Stimulated activated CD8-positive, alpha-beta memory T cell treated with anti-CD3 and anti-CD28 coated beads, Interleukin-12 subunit alpha, Interleukin-12 subunit beta, amount 100 ng/mL, for 4 hours (primary cell): ENCODE measurements at regions not wholly inside any gene's neighbourhood (a gene's known extent, or its start where the extent isn't known, plus 50 kb on each side); places are given as distances from the start of the nearest gene placed in this dataset.

ENCODE experiments used
- DNase-seq: peaks from one replicate; pipeline ENCODE4 v3.0.0-alpha.2; 2020; ENCODE audit warnings: low read depth

GRCh38 chr6:137780447-137781034 lies 86.5 kb upstream of the TNFAIP3 start:
- DNase-seq = no peak

GRCh38 chr6:137781639-137782038 lies 85.4 kb upstream of the TNFAIP3 start:
- DNase-seq = no peak

GRCh38 chr6:137782166-137783039 lies 84.7 kb upstream of the TNFAIP3 start:
- no peak for DNase-seq

GRCh38 chr6:137783710-137784109 lies 83.3 kb upstream of the TNFAIP3 start:
- DNase-seq = no peak

GRCh38 chr6:137784583-137784982 lies 82.5 kb upstream of the TNFAIP3 start:
- DNase-seq = no peak

GRCh38 chr6:137787016-137787415 lies 80.0 kb upstream of the TNFAIP3 start:
- no peak for DNase-seq

GRCh38 chr6:137788248-137788647 lies 78.8 kb upstream of the TNFAIP3 start:
- no peak for DNase-seq

- no peak for DNase-seq
Measured at GRCh38 chr6:137791281-137792159, 75.5 kb upstream of the TNFAIP3 start.

GRCh38 chr6:137792160-137793033 lies 74.7 kb upstream of the TNFAIP3 start:
- no peak for DNase-seq

GRCh38 chr6:137793805-137794515 lies 73.1 kb upstream of the TNFAIP3 start:
- no peak for DNase-seq

GRCh38 chr6:137794516-137795201 lies 72.4 kb upstream of the TNFAIP3 start:
- no peak for DNase-seq

- no peak for DNase-seq
Measured at GRCh38 chr6:137795501-137795900, 71.6 kb upstream of the TNFAIP3 start.

- DNase-seq = no peak
Measured at GRCh38 chr6:137798261-137798660, 68.8 kb upstream of the TNFAIP3 start.

GRCh38 chr6:137798846-137799245 lies 68.2 kb upstream of the TNFAIP3 start:
- no peak for DNase-seq

GRCh38 chr6:137799950-137800568 lies 67.0 kb upstream of the TNFAIP3 start:
- peak; percentile 28 for DNase-seq

GRCh38 chr6:137800762-137801161 lies 66.3 kb upstream of the TNFAIP3 start:
- no peak for DNase-seq

- DNase-seq = no peak
Measured at GRCh38 chr6:137801352-137802114, 65.5 kb upstream of the TNFAIP3 start.

- DNase-seq = no peak
Measured at GRCh38 chr6:137802408-137803182, 64.5 kb upstream of the TNFAIP3 start.
